Urinary bladder (tissue), 3 donors: ENCODE measurements at regions not wholly inside any gene's neighbourhood (a gene's known extent, or its start where the extent isn't known, plus 50 kb on each side); places are given as distances from the start of the nearest gene placed in this dataset.
"Not testable (repeated sequence)": the region's sequence is repeated elsewhere in the genome, so short reads cannot be mapped to it uniquely, and the experiment has no call there.

Experiments
- DNase-seq: peaks from one replicate; pipeline ENCODE4 v3.0.0-alpha.2; 2015; ENCODE audit errors: extremely low spot score
- H3K27ac ChIP-seq: one replicate; pipeline ENCODE4 v1.5.1; 2013; ENCODE audit warnings: low read depth, mild to moderate bottlenecking, moderate library complexity
- H3K36me3 ChIP-seq: one replicate; pipeline ENCODE4 v1.6.1; 2013; ENCODE audit warnings: mild to moderate bottlenecking, moderate library complexity; ENCODE audit not compliant: insufficient read depth
- H3K4me1 ChIP-seq: one replicate; pipeline ENCODE4 v1.6.1; 2013; ENCODE audit warnings: mild to moderate bottlenecking, moderate library complexity; ENCODE audit not compliant: insufficient read depth
- H3K4me3 ChIP-seq: one replicate; pipeline ENCODE4 v1.5.1; 2013; ENCODE audit warnings: low read depth, low read length
- WGBS: extraction: QIAGEN DNeasy Blood & Tissue Kit; methylation state at CpG from one replicate; pipeline ENCODE4 v1.1.7; 2013; 5-methylcytosine and 5-hydroxymethylcytosine counted together
- donor health status: healthy with polysubstance abuse.
- donor health status: healthy.

- 54% methylated on average over 4 of the region's 4 CpGs for WGBS
- no peak overlapping the region for H3K4me3 ChIP-seq
- H3K36me3 ChIP-seq: no peaks in the 10 kb centered on the region
- DNase-seq: no peak
- H3K27ac ChIP-seq: no peak overlapping the region
- no peaks in the 10 kb centered on the region for H3K4me1 ChIP-seq
These were observed 853.7 kb downstream of the TAF11L14 start for GRCh38 chr5:18487928-18488480.

GRCh38 chr5:18489703-18490102 is 855.4 kb downstream of the TAF11L14 start:
- WGBS: 60% methylated on average over 1 of the region's 1 CpG
- DNase-seq: no peak
- Histone ChIP-seq H3K4me1 (no peaks in the 10 kb centered on the region), H3K36me3 (no peaks in the 10 kb centered on the region), H3K4me3 (no peak overlapping the region), H3K27ac (no peak overlapping the region)

GRCh38 chr5:18491349-18491748 is 857.1 kb downstream of the TAF11L14 start:
- 38% methylated on average over 1 of the region's 1 CpG for WGBS
- Histone ChIP-seq H3K4me3 (no peak overlapping the region), H3K36me3 (no peaks in the 10 kb centered on the region), H3K4me1 (no peaks in the 10 kb centered on the region), H3K27ac (no peak overlapping the region)
- DNase-seq: no peak

GRCh38 chr5:18495157-18495556 is 860.9 kb downstream of the TAF11L14 start:
- DNase-seq: no peak
- H3K36me3 ChIP-seq: no peaks in the 10 kb centered on the region
- WGBS: 71% methylated on average over 1 of the region's 1 CpG

GRCh38 chr5:18496041-18496440 is 861.8 kb downstream of the TAF11L14 start:
- Histone ChIP-seq H3K4me1 (no peaks in the 10 kb centered on the region), H3K36me3 (no peaks in the 10 kb centered on the region), H3K4me3 (no peak overlapping the region), H3K27ac (no peak overlapping the region)
- no peak for DNase-seq

More at GRCh38 chr5:18495157-18495556, 860.9 kb downstream of the TAF11L14 start:
- Histone ChIP-seq H3K4me3 (no peak overlapping the region), H3K27ac (no peak overlapping the region), H3K4me1 (no peaks in the 10 kb centered on the region)

- 85% methylated on average over 2 of the region's 2 CpGs for WGBS
- no peaks in the 10 kb centered on the region for H3K36me3 ChIP-seq
- DNase-seq: no peak
- no peak overlapping the region for H3K4me3 ChIP-seq
- no peaks in the 10 kb centered on the region for H3K4me1 ChIP-seq
- H3K27ac ChIP-seq: no peak overlapping the region
These were observed 862.8 kb downstream of the TAF11L14 start for GRCh38 chr5:18497089-18497488.

GRCh38 chr5:18503797-18504328 is 869.6 kb downstream of the TAF11L14 start:
- 90% methylated on average over 4 of the region's 4 CpGs for WGBS
- DNase-seq: no peak

GRCh38 chr5:18507114-18507513 is 872.9 kb downstream of the TAF11L14 start:
- Histone ChIP-seq H3K4me3 (no peak overlapping the region), H3K27ac (no peak overlapping the region), H3K4me1 (no peaks in the 10 kb centered on the region), H3K36me3 (no peaks in the 10 kb centered on the region)
- 68% methylated on average over 1 of the region's 1 CpG for WGBS
- no peak for DNase-seq

More at GRCh38 chr5:18503797-18504328, 869.6 kb downstream of the TAF11L14 start:
- no peaks in the 10 kb centered on the region for H3K36me3 ChIP-seq
- no peak overlapping the region for H3K4me3 ChIP-seq
- no peaks in the 10 kb centered on the region for H3K4me1 ChIP-seq
- H3K27ac ChIP-seq: no peak overlapping the region

GRCh38 chr5:18517641-18518380 is 883.6 kb downstream of the TAF11L14 start:
- no peak overlapping the region for H3K27ac ChIP-seq
- DNase-seq: no peak
- no peak overlapping the region for H3K4me3 ChIP-seq
- 84% methylated on average over 6 of the region's 6 CpGs for WGBS
- no peaks in the 10 kb centered on the region for H3K36me3 ChIP-seq
- H3K4me1 ChIP-seq: no peaks in the 10 kb centered on the region

GRCh38 chr5:18523380-18523779 is 889.1 kb downstream of the TAF11L14 start:
- DNase-seq: no peak
- WGBS: 77% methylated on average over 2 of the region's 2 CpGs
- no peak overlapping the region for H3K4me3 ChIP-seq
- no peak overlapping the region for H3K27ac ChIP-seq
- no peaks in the 10 kb centered on the region for H3K4me1 ChIP-seq
- no peaks in the 10 kb centered on the region for H3K36me3 ChIP-seq

- H3K4me1 ChIP-seq: no peaks in the 10 kb centered on the region
- H3K4me3 ChIP-seq: no peak overlapping the region
- 65% methylated on average over 3 of the region's 3 CpGs for WGBS
- no peaks in the 10 kb centered on the region for H3K36me3 ChIP-seq
- DNase-seq: no peak
- no peak overlapping the region for H3K27ac ChIP-seq
These were observed 892.6 kb downstream of the TAF11L14 start for GRCh38 chr5:18526792-18527405.

- Histone ChIP-seq H3K4me1 (no peaks in the 10 kb centered on the region), H3K27ac (no peak overlapping the region), H3K36me3 (no peaks in the 10 kb centered on the region), H3K4me3 (no peak overlapping the region)
- DNase-seq: no peak
- 80% methylated on average over 7 of the region's 7 CpGs for WGBS
These were observed 898.9 kb downstream of the TAF11L14 start for GRCh38 chr5:18533137-18533536.

- no peak overlapping the region for H3K27ac ChIP-seq
- H3K36me3 ChIP-seq: no peaks in the 10 kb centered on the region
- 85% methylated on average over 3 of the region's 3 CpGs for WGBS
- no peaks in the 10 kb centered on the region for H3K4me1 ChIP-seq
- no peak overlapping the region for H3K4me3 ChIP-seq
- DNase-seq: no peak
These were observed 899.9 kb downstream of the TAF11L14 start for GRCh38 chr5:18534119-18534518.

GRCh38 chr5:18535753-18536152 is 901.5 kb downstream of the TAF11L14 start:
- not testable (repeated sequence) for H3K36me3 ChIP-seq, DNase-seq, H3K27ac ChIP-seq, H3K4me1 ChIP-seq, H3K4me3 ChIP-seq
- WGBS: 83% methylated on average over 7 of the region's 7 CpGs
